ENCODE measurements at regions not wholly inside any gene's neighbourhood (a gene's known extent, or its start where the extent isn't known, plus 50 kb on each side); places are given as distances from the start of the nearest gene placed in this dataset.

DNA sequence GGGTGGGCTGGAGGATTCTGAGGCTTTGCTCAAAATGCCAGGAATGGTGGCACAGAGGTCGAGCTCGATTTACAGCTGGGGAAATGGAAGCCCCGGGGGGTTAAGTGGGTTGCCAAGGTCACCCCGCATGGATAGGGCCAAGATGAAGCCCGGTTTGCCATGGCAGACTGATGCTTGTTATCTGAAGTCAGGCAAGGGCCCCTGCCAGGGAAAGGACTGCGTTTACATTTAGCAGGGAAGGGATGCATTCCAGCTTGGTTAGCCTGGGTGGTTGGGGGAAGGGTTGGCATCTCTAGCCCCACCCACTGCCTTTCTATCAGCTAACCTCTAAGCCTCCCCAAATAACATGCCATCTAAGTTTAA is 79.0 kb downstream of the RPLP1 start:
- H3K36me3 ChIP-seq: no peaks in the 10 kb centered on the region
- H3K9me3 ChIP-seq: no peaks in the 10 kb centered on the region
- no peaks in the 10 kb centered on the region for H3K27me3 ChIP-seq
- no peaks in the 10 kb centered on the region for H3K4me1 ChIP-seq
- no peak overlapping the region for H3K4me3 ChIP-seq (ENCODE audit: low read depth, low read length)
- TF ChIP-seq, protein P1, sequence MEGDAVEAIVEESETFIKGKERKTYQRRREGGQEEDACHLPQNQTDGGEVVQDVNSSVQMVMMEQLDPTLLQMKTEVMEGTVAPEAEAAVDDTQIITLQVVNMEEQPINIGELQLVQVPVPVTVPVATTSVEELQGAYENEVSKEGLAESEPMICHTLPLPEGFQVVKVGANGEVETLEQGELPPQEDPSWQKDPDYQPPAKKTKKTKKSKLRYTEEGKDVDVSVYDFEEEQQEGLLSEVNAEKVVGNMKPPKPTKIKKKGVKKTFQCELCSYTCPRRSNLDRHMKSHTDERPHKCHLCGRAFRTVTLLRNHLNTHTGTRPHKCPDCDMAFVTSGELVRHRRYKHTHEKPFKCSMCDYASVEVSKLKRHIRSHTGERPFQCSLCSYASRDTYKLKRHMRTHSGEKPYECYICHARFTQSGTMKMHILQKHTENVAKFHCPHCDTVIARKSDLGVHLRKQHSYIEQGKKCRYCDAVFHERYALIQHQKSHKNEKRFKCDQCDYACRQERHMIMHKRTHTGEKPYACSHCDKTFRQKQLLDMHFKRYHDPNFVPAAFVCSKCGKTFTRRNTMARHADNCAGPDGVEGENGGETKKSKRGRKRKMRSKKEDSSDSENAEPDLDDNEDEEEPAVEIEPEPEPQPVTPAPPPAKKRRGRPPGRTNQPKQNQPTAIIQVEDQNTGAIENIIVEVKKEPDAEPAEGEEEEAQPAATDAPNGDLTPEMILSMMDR (IDR thresholded peaks at IDR 0.05; ENCODE audit: low read depth, low read length): no peak
- DNase-seq: no peak

DNA sequence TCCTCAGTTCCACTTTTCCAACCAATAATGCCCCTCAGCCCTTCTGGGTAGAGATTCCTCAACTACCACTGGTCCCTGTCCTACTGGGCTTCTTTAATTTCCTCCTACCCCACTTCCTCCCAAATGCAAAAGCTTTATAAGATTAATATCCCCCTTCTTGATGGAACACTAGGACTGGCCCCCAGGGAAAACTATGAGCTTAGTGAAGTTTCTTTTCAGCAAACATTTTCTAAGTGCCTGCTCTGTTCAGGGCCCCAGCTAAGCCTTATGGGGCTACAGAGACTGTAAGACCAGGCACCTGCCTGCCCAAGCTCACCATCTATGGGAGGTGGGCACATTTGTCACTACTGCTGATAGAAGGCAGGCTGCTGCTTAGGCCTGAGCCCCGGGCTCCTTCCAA is 79.4 kb downstream of the RPLP1 start:
- TF ChIP-seq, protein P1 (IDR thresholded peaks at IDR 0.05; ENCODE audit: low read depth, low read length): no peak

DNA sequence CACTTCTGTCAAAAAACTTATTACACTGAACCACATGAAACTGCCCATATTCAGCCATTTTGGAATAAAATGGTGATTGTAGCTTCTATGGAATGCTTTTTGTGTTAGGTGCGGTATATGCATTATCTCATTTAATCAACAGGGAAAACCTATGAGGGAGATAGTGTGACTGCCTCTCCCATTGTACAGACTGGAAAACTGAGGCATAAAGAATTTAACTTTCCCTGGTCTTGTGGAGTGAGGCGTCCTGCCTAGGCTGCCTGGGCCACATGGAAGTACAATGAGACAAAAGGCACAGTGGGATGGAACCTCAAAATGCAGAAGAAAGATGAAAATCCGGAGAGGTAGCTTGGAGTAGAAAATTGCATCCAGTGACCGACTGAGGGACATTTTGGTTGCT is 80.2 kb downstream of the RPLP1 start:
- H3K4me1 ChIP-seq: peaks cover 7% of the 10 kb centered on the region
- H3K27me3 ChIP-seq: no peaks in the 10 kb centered on the region
- DNase-seq: no peak
- TF ChIP-seq, protein P1 (IDR thresholded peaks at IDR 0.05; ENCODE audit: low read depth, low read length): no peak
- no peaks in the 10 kb centered on the region for H3K36me3 ChIP-seq
- H3K9me3 ChIP-seq: no peaks in the 10 kb centered on the region
- H3K4me3 ChIP-seq (ENCODE audit: low read depth, low read length): no peak overlapping the region

More for the DNA sequence above, 79.4 kb downstream of the RPLP1 start:
- H3K36me3 ChIP-seq: no peaks in the 10 kb centered on the region
- H3K9me3 ChIP-seq: no peaks in the 10 kb centered on the region
- no peaks in the 10 kb centered on the region for H3K27me3 ChIP-seq
- H3K4me3 ChIP-seq (ENCODE audit: low read depth, low read length): no peak overlapping the region
- H3K4me1 ChIP-seq: peaks cover under 1% of the 10 kb centered on the region
- no peak for DNase-seq

DNA sequence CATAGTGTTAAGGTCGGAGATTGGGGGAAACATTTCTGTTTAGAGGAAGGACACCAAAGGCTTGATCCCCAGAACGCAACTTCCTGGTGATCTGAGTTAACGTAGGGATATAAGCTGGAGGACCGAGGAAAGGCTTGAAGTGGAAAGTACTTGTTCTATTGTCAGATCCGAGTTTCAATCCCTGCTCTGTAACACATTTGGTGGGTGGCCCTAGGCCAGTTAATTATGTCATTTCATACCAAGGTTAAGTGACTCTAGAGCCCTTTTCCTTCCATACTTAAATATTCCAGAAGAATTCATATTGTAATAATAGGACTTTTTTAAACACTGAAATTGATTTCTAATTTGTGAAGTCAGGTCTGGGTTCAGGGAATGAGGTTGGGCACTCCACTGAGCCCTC is 80.9 kb downstream of the RPLP1 start:
- H3K4me1 ChIP-seq: peaks cover 10% of the 10 kb centered on the region
- H3K36me3 ChIP-seq: no peaks in the 10 kb centered on the region
- no peak overlapping the region for H3K4me3 ChIP-seq (ENCODE audit: low read depth, low read length)
- H3K27me3 ChIP-seq: no peaks in the 10 kb centered on the region
- DNase-seq: no peak
- TF ChIP-seq, protein P1 (IDR thresholded peaks at IDR 0.05; ENCODE audit: low read depth, low read length): no peak
- no peaks in the 10 kb centered on the region for H3K9me3 ChIP-seq

DNA sequence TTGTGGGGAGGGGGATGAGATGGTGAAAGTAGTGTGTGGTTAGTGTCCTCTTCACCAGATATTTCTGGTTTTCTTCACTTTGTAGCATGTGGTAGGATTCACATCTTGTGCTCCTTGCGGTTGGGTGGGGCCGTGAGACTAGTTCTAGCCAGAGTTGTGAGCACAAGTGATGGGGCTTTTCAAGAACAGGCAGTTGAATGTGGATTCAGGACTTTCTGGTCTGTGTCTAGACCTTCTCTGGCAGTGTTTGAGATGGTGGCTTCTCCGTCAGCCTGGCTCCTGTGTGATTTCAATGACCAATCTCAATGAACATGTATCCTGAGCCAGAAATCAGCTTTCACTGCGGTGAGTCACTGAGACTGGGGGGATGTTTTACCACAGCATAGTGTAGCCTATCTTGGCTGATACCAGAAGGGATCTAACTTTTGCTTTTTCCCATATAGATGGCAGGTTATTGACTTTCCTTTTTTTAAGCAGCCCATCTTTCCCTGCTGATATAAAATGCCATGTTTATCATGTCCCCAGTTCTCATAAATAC is 82.6 kb downstream of the RPLP1 start:
- TF ChIP-seq, protein P1 (IDR thresholded peaks at IDR 0.05; ENCODE audit: low read depth, low read length): no peak
- DNase-seq: no peak
- Histone ChIP-seq H3K4me3 (ENCODE audit: low read depth, low read length) (no peak overlapping the region), H3K4me1 (peaks cover 26% of the 10 kb centered on the region), H3K27me3 (no peaks in the 10 kb centered on the region), H3K9me3 (no peaks in the 10 kb centered on the region), H3K36me3 (no peaks in the 10 kb centered on the region)

DNA sequence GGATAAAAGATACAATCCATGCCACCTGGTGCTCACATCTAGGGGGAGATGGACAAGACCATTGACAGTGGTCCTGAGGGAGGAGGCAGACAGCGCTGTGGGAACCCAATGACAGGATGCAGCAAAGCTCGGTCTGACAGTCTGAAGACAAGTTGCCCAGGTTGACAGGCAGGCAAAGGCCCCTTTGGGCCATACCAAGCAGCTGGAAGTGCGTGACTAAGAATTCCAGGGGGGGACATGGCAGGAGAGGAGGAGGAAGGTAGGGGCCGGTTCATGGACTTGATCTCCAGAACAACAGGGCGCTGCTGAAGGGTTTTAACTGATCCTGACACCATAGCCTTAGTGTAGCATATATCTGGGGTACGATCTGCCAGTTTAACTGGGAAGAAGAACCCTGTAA is 83.4 kb downstream of the RPLP1 start:
- Histone ChIP-seq H3K36me3 (no peaks in the 10 kb centered on the region), H3K9me3 (no peaks in the 10 kb centered on the region), H3K4me1 (peaks cover 30% of the 10 kb centered on the region), H3K27me3 (no peaks in the 10 kb centered on the region), H3K4me3 (ENCODE audit: low read depth, low read length) (no peak overlapping the region)
- DNase-seq: no peak
- TF ChIP-seq, protein P1 (IDR thresholded peaks at IDR 0.05; ENCODE audit: low read depth, low read length): no peak

Data from BE2C (cell line).